ENCODE measurements at regions not wholly inside any gene's neighbourhood (a gene's known extent, or its start where the extent isn't known, plus 50 kb on each side); places are given as distances from the start of the nearest gene placed in this dataset.

DNA sequence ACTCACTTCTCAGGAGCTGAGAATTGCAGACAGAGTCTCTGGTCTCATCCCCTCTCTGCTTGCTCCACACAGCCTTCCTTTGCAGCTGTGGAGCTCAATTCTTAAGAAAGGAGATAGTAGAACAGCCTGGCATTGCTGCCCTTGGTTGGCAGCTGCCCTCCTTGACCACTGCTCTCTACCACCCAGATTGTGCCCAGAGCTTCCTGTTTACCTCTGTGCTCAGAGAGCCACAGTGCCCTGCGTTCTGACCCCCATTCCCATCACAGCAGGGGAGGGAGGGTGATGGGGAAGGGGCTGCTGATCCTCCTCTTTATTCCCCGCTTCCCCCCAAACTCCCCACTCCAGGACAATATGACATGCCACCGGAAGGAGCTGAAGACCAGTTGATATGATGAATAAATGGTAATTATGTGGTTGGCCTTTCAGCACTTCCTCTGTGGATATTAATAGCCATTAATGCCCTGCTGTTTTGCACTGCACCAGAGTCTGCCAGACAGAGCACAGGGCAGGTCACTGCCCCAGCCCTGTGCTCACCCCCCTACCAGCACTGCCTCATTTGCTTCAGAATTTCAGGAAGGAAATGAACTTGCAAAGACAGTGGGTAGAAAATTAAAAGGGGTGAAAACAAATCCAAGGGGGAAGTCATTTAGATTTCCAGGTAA is 426.8 kb upstream of the CADM1 start:
- ATAC-seq (no peak), DNase-seq (ENCODE audit: low read depth, low spot score) (no peak)
- ChIA-PET CTCF (no interaction called here), POLR2A (no interaction called here)
- Histone ChIP-seq H3K27me3 (ENCODE audit: control insufficient read depth, insufficient read depth, low read length) (no peaks in the 10 kb centered on the region), H3K36me3 (ENCODE audit: control insufficient read depth, insufficient read depth, low read length) (no peaks in the 10 kb centered on the region), H3K4me3 (ENCODE audit: low read depth in 2 of 2, low read length in 2 of 2) (no peak overlapping the region), H3K4me1 (ENCODE audit: control insufficient read depth, insufficient read depth, low read length) (no peaks in the 10 kb centered on the region), H3K27ac (ENCODE audit: low read length) (no peak overlapping the region), H3K9me3 (ENCODE audit: control insufficient read depth, insufficient read depth, low read depth, low read length) (no peaks in the 10 kb centered on the region)
- no TSS peak for BruUV-seq (replicated peaks)
- in situ Hi-C loops (cut with HindIII; ENCODE audit: low pct_unique_long_range_greater_than_20kb, low sequenced_read_pairs) (no loop called here), intact Hi-C loops (cut with micrococcal nuclease; ENCODE audit: unreplicated experiment) (no loop called here)
- TF ChIP-seq, protein P1, sequence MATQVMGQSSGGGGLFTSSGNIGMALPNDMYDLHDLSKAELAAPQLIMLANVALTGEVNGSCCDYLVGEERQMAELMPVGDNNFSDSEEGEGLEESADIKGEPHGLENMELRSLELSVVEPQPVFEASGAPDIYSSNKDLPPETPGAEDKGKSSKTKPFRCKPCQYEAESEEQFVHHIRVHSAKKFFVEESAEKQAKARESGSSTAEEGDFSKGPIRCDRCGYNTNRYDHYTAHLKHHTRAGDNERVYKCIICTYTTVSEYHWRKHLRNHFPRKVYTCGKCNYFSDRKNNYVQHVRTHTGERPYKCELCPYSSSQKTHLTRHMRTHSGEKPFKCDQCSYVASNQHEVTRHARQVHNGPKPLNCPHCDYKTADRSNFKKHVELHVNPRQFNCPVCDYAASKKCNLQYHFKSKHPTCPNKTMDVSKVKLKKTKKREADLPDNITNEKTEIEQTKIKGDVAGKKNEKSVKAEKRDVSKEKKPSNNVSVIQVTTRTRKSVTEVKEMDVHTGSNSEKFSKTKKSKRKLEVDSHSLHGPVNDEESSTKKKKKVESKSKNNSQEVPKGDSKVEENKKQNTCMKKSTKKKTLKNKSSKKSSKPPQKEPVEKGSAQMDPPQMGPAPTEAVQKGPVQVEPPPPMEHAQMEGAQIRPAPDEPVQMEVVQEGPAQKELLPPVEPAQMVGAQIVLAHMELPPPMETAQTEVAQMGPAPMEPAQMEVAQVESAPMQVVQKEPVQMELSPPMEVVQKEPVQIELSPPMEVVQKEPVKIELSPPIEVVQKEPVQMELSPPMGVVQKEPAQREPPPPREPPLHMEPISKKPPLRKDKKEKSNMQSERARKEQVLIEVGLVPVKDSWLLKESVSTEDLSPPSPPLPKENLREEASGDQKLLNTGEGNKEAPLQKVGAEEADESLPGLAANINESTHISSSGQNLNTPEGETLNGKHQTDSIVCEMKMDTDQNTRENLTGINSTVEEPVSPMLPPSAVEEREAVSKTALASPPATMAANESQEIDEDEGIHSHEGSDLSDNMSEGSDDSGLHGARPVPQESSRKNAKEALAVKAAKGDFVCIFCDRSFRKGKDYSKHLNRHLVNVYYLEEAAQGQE (IDR thresholded peaks at IDR 0.05; ENCODE audit: insufficient read depth in 1 of 2, low read depth in 2 of 2, low read length in 1 of 2), result no peak
- TF ChIP-seq TCF7L2 (IDR thresholded peaks at IDR 0.05; ENCODE audit: low read depth, low read length) (no peak), SIN3A (IDR thresholded peaks at IDR 0.05; ENCODE audit: borderline replicate concordance, insufficient read depth, low read depth, low read length) (no peak), POLR2AphosphoS5 (IDR thresholded peaks at IDR 0.05; ENCODE audit: low read depth, low read length) (no peak)
- TF ChIP-seq, protein P2, sequence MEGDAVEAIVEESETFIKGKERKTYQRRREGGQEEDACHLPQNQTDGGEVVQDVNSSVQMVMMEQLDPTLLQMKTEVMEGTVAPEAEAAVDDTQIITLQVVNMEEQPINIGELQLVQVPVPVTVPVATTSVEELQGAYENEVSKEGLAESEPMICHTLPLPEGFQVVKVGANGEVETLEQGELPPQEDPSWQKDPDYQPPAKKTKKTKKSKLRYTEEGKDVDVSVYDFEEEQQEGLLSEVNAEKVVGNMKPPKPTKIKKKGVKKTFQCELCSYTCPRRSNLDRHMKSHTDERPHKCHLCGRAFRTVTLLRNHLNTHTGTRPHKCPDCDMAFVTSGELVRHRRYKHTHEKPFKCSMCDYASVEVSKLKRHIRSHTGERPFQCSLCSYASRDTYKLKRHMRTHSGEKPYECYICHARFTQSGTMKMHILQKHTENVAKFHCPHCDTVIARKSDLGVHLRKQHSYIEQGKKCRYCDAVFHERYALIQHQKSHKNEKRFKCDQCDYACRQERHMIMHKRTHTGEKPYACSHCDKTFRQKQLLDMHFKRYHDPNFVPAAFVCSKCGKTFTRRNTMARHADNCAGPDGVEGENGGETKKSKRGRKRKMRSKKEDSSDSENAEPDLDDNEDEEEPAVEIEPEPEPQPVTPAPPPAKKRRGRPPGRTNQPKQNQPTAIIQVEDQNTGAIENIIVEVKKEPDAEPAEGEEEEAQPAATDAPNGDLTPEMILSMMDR (IDR thresholded peaks at IDR 0.05), result no peak

DNA sequence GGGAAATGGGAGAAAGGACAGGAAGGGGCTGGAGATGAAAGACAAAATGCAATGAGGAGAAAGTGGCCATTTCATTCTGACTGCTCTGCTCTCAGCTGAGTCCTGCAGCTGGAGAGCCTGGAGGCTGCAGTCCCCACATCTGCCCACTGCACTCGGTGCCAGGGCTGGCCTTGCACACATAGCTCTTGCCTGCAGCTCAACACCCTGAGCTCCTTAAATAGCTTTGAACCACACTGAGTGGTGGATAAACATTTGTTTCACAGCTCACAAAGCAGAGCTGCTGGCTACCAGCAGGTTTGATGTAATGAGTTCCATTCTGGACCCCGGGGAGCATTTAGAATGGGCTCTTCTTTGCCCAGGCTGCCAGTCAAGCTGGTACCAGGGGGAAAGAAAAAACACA is 426.1 kb upstream of the CADM1 start:
- no peak overlapping the region for H3K27ac ChIP-seq (ENCODE audit: low read length)
- no peak for ATAC-seq

More for the DNA sequence above, 426.1 kb upstream of the CADM1 start:
- Histone ChIP-seq H3K4me3 (ENCODE audit: low read depth in 2 of 2, low read length in 2 of 2) (no peak overlapping the region), H3K27me3 (ENCODE audit: control insufficient read depth, insufficient read depth, low read length) (no peaks in the 10 kb centered on the region), H3K4me1 (ENCODE audit: control insufficient read depth, insufficient read depth, low read length) (no peaks in the 10 kb centered on the region), H3K36me3 (ENCODE audit: control insufficient read depth, insufficient read depth, low read length) (no peaks in the 10 kb centered on the region), H3K9me3 (ENCODE audit: control insufficient read depth, insufficient read depth, low read depth, low read length) (no peaks in the 10 kb centered on the region)
- in situ Hi-C loops (cut with HindIII; ENCODE audit: low pct_unique_long_range_greater_than_20kb, low sequenced_read_pairs), result no loop called here
- DNase-seq (ENCODE audit: low read depth, low spot score), result no peak
- POLR2A ChIA-PET, result no interaction called here
- no TSS peak for BruUV-seq (replicated peaks)
- CTCF ChIA-PET, result interaction anchor here (0.6 kb wide), 1 partner anchor 60 kb away, joined by 3 read pairs; no protein-coding TSS in a partner anchor
- TF ChIP-seq TCF7L2 (IDR thresholded peaks at IDR 0.05; ENCODE audit: low read depth, low read length) (no peak), POLR2AphosphoS5 (IDR thresholded peaks at IDR 0.05; ENCODE audit: low read depth, low read length) (no peak), SIN3A (IDR thresholded peaks at IDR 0.05; ENCODE audit: borderline replicate concordance, insufficient read depth, low read depth, low read length) (no peak)
- TF ChIP-seq, protein P2 (IDR thresholded peaks at IDR 0.05), result no peak
- TF ChIP-seq, protein P1 (IDR thresholded peaks at IDR 0.05; ENCODE audit: insufficient read depth in 1 of 2, low read depth in 2 of 2, low read length in 1 of 2), result no peak
- intact Hi-C loops (cut with micrococcal nuclease; ENCODE audit: unreplicated experiment), result no loop called here
